ENCODE measurements at regions not wholly inside any gene's neighbourhood (a gene's known extent, or its start where the extent isn't known, plus 50 kb on each side); places are given as distances from the start of the nearest gene placed in this dataset.

- no peak overlapping the region for H2AFZ ChIP-seq (ENCODE audit: low read depth, low read length)
- no peaks in the 10 kb centered on the region for H3K9me2 ChIP-seq (ENCODE audit: insufficient read depth, low read length)
These were observed 120.7 kb upstream of the MYL2 start for GRCh38 chr12:111041091-111041490.

DNA sequence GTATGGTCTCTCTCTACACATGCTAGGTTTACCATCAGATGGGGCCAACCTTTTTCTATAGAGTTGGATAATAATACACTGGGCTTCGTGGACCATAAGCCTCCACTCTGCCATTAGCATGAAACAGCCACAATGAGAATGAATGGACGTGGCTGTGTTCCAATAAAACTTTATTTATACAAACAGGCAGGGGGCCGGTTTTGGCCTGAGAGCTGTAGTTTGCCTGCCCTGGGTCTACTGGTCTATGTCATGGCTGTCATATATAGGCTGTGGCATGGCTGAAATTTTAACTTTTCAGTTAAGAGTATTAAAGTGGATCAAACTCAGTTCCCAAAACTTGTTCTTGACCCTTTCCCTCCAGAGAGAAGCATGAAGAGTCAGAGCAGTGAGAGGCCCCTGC, 120.3 kb upstream of the MYL2 start:
- H3K79me2 ChIP-seq (replicated peaks; ENCODE audit: insufficient read depth, low read length) = peaks cover 25% of the 10 kb centered on the region

More at GRCh38 chr12:111041091-111041490, 120.7 kb upstream of the MYL2 start:
- Histone ChIP-seq H3K79me2 (replicated peaks; ENCODE audit: insufficient read depth, low read length) (peaks cover 24% of the 10 kb centered on the region), H3F3A (ENCODE audit: insufficient read depth, low read length, poor library complexity, severe bottlenecking) (no peaks in the 10 kb centered on the region), H3K9ac (ENCODE audit: low read length) (no peak overlapping the region), H3K36me3 (ENCODE audit: insufficient read depth, low read length) (no peaks in the 10 kb centered on the region), H3K9me3 (ENCODE audit: low read length) (no peaks in the 10 kb centered on the region), H4K20me1 (ENCODE audit: insufficient read depth) (no peaks in the 10 kb centered on the region), H3K27me3 (ENCODE audit: insufficient read depth, low read depth, low read length) (peaks cover 4% of the 10 kb centered on the region), H3K27ac (ENCODE audit: low read length) (no peak overlapping the region), H3K4me2 (ENCODE audit: low read length) (no peak overlapping the region), H3K4me3 (ENCODE audit: low read length) (no peak overlapping the region)
- TF ChIP-seq RAD21 (conservative IDR thresholded peaks at IDR 0.05) = no peak
- TF ChIP-seq, protein P1, sequence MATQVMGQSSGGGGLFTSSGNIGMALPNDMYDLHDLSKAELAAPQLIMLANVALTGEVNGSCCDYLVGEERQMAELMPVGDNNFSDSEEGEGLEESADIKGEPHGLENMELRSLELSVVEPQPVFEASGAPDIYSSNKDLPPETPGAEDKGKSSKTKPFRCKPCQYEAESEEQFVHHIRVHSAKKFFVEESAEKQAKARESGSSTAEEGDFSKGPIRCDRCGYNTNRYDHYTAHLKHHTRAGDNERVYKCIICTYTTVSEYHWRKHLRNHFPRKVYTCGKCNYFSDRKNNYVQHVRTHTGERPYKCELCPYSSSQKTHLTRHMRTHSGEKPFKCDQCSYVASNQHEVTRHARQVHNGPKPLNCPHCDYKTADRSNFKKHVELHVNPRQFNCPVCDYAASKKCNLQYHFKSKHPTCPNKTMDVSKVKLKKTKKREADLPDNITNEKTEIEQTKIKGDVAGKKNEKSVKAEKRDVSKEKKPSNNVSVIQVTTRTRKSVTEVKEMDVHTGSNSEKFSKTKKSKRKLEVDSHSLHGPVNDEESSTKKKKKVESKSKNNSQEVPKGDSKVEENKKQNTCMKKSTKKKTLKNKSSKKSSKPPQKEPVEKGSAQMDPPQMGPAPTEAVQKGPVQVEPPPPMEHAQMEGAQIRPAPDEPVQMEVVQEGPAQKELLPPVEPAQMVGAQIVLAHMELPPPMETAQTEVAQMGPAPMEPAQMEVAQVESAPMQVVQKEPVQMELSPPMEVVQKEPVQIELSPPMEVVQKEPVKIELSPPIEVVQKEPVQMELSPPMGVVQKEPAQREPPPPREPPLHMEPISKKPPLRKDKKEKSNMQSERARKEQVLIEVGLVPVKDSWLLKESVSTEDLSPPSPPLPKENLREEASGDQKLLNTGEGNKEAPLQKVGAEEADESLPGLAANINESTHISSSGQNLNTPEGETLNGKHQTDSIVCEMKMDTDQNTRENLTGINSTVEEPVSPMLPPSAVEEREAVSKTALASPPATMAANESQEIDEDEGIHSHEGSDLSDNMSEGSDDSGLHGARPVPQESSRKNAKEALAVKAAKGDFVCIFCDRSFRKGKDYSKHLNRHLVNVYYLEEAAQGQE (IDR thresholded peaks at IDR 0.05; ENCODE audit: borderline replicate concordance) = no peak
- TF ChIP-seq POLR2AphosphoS5 (IDR thresholded peaks at IDR 0.05) = no peak
- TF ChIP-seq MXI1 (conservative IDR thresholded peaks at IDR 0.05; ENCODE audit: poor library complexity, severe bottlenecking) = no peak
- no peak for TF ChIP-seq EP300 (conservative IDR thresholded peaks at IDR 0.05; ENCODE audit: poor library complexity, severe bottlenecking)
- TF ChIP-seq SMC3 (conservative IDR thresholded peaks at IDR 0.05; ENCODE audit: poor library complexity) = no peak
- no peak for TF ChIP-seq EZH2 (IDR thresholded peaks at IDR 0.05; ENCODE audit: borderline replicate concordance, insufficient read depth, low read length, poor library complexity, severe bottlenecking)
- no peak for TF ChIP-seq TAF1 (IDR thresholded peaks at IDR 0.05; ENCODE audit: low read depth)
- TF ChIP-seq CTCF (IDR thresholded peaks at IDR 0.05; ENCODE audit: poor library complexity, severe bottlenecking) = no peak

More for the DNA sequence above, 120.3 kb upstream of the MYL2 start:
- H3K4me3 ChIP-seq (ENCODE audit: low read length) = no peak overlapping the region
- no peaks in the 10 kb centered on the region for H3K9me3 ChIP-seq (ENCODE audit: low read length)
- no peak for TF ChIP-seq EZH2 (IDR thresholded peaks at IDR 0.05; ENCODE audit: borderline replicate concordance, insufficient read depth, low read length, poor library complexity, severe bottlenecking)
- no peak for TF ChIP-seq EP300 (conservative IDR thresholded peaks at IDR 0.05; ENCODE audit: poor library complexity, severe bottlenecking)
- TF ChIP-seq POLR2AphosphoS5 (IDR thresholded peaks at IDR 0.05) = no peak
- TF ChIP-seq MXI1 (conservative IDR thresholded peaks at IDR 0.05; ENCODE audit: poor library complexity, severe bottlenecking) = no peak
- TF ChIP-seq CTCF (IDR thresholded peaks at IDR 0.05; ENCODE audit: poor library complexity, severe bottlenecking) = no peak
- peaks cover 8% of the 10 kb centered on the region for H3K27me3 ChIP-seq (ENCODE audit: insufficient read depth, low read depth, low read length)
- no peaks in the 10 kb centered on the region for H3K9me2 ChIP-seq (ENCODE audit: insufficient read depth, low read length)
- H3F3A ChIP-seq (ENCODE audit: insufficient read depth, low read length, poor library complexity, severe bottlenecking) = no peaks in the 10 kb centered on the region
- H3K9ac ChIP-seq (ENCODE audit: low read length) = no peak overlapping the region
- no peak overlapping the region for H3K4me2 ChIP-seq (ENCODE audit: low read length)
- no peaks in the 10 kb centered on the region for H4K20me1 ChIP-seq (ENCODE audit: insufficient read depth)
- H2AFZ ChIP-seq (ENCODE audit: low read depth, low read length) = no peak overlapping the region
- H3K27ac ChIP-seq (ENCODE audit: low read length) = no peak overlapping the region
- H3K36me3 ChIP-seq (ENCODE audit: insufficient read depth, low read length) = no peaks in the 10 kb centered on the region
